8988T (cell line): ENCODE measurements at regions not wholly inside any gene's neighbourhood (a gene's known extent, or its start where the extent isn't known, plus 50 kb on each side); places are given as distances from the start of the nearest gene placed in this dataset.
"Not testable (repeated sequence)": the region's sequence is repeated elsewhere in the genome, so short reads cannot be mapped to it uniquely, and the experiment has no call there.

Experiments
- DNase-seq: peaks from one replicate; pipeline ENCODE4 v3.0.0; 2011

GRCh38 chr5:82532075-82532474, 253.9 kb upstream of the RPS23 start:
- not testable (repeated sequence) for DNase-seq

GRCh38 chr5:82526540-82526939, 248.4 kb upstream of the RPS23 start:
- no peak for DNase-seq

- no peak for DNase-seq
Measured at GRCh38 chr5:82525626-82526025, 247.5 kb upstream of the RPS23 start.

- DNase-seq = no peak
Measured at GRCh38 chr5:82523633-82524032, 245.5 kb upstream of the RPS23 start.

- DNase-seq = no peak
Measured at GRCh38 chr5:82522897-82523296, 244.7 kb upstream of the RPS23 start.

- DNase-seq = no peak
Measured at GRCh38 chr5:82521431-82522051, 243.4 kb upstream of the RPS23 start.

GRCh38 chr5:82519558-82519957, 241.4 kb upstream of the RPS23 start:
- no peak for DNase-seq

- DNase-seq = no peak
Measured at GRCh38 chr5:82517544-82518075, 239.5 kb upstream of the RPS23 start.

GRCh38 chr5:82513738-82514137, 235.6 kb upstream of the RPS23 start:
- no peak for DNase-seq

GRCh38 chr5:82512025-82512424, 233.9 kb upstream of the RPS23 start:
- DNase-seq = no peak

- no peak for DNase-seq
Measured at GRCh38 chr5:82511134-82511533, 233.0 kb upstream of the RPS23 start.

GRCh38 chr5:82509762-82510161, 231.6 kb upstream of the RPS23 start:
- DNase-seq = no peak

GRCh38 chr5:82506390-82506789, 228.2 kb upstream of the RPS23 start:
- DNase-seq = not testable (repeated sequence)

GRCh38 chr5:82499725-82500244, 221.6 kb upstream of the RPS23 start:
- DNase-seq = no peak

- DNase-seq = no peak
Measured at GRCh38 chr5:82497242-82497641, 219.1 kb upstream of the RPS23 start.

- no peak for DNase-seq
Measured at GRCh38 chr5:82494942-82495341, 216.8 kb upstream of the RPS23 start.

- DNase-seq = no peak
Measured at GRCh38 chr5:82493221-82493620, 215.1 kb upstream of the RPS23 start.

- no peak for DNase-seq
Measured at GRCh38 chr5:82491397-82491796, 213.2 kb upstream of the RPS23 start.

GRCh38 chr5:82489683-82490082, 211.5 kb upstream of the RPS23 start:
- DNase-seq = no peak

GRCh38 chr5:82487131-82487530, 209.0 kb upstream of the RPS23 start:
- no peak for DNase-seq

- DNase-seq = no peak
Measured at GRCh38 chr5:82480331-82480730, 202.2 kb upstream of the RPS23 start.

- no peak for DNase-seq
Measured at GRCh38 chr5:82476155-82476554, 198.0 kb upstream of the RPS23 start.

GRCh38 chr5:82473262-82473661, 195.1 kb upstream of the RPS23 start:
- no peak for DNase-seq

GRCh38 chr5:82470185-82470994, 192.2 kb upstream of the RPS23 start:
- DNase-seq = no peak
